Hepatic stellate cell (primary cell): ENCODE measurements at regions not wholly inside any gene's neighbourhood (a gene's known extent, or its start where the extent isn't known, plus 50 kb on each side); places are given as distances from the start of the nearest gene placed in this dataset.
A peak's percentile ranks its signal among the peaks of the same experiment; 100 is the strongest.

ENCODE experiments used
- DNase-seq: peaks from one replicate; pipeline ENCODE4 v3.0.0; 2011; ENCODE audit warnings: low spot score

DNA sequence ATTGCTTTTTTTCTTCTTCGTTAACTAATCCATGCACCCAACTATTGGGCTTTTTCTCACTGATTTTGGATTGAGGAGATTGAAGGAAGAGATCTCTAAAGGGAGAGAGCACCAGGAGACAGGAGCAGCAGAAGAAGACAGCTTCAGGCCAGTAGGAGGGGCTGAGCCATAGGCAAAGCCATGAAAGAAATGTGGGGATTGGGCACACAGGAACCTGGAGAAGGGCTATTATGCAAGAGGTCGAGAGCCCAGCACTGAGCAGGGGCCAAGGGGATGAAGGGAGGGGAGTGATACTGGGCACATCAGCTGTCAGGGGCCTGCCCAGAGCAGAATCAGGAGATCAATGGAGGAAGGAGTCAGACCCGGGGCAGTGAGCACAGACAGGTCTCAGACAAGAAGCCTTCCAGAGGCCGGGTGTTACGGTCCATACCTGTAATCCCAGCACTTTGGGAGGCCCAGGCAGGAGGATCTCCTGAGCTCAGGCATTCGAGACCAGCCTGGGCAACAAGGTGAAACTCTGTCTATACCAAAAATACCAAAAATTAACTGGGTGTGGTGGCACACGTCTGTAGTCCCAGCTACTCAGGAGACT is 140.9 kb downstream of the BCOR start:
- DNase-seq, result no peak

DNA sequence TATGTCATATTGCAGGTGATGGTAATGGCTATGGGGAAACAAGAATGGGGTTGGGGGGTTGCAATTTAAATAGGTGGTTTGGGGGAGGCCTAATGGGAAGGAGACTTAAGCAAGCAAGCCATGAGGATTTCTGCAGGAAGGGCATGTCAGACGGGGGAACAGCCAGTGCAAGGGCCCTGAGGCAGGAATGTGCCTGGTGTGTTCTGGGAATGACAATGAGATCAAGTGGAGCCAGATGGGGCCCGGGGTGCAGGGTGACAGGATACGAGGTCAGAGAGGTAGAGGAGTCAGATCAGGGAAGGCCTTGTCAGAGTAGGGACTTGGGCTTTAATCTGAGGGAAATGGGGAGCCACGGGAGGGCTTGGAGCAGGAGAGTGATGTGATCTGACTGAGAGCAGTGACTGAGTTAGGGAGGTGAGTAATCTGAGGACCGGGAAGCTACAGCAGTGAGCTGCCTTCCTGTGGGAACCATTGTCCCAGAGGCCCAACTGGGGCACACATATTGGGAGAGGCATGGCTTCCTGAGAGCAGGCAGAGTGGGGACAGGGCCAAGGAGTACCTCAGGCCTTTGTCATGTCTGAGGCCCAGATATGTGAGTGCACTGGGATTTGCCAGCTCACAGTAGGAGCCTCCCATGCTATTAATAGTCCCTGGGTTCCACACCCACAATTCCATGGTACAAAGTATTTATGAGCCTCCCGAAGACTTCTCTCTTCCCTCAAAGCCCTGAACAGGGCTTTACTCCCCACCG is 139.8 kb downstream of the BCOR start:
- DNase-seq, result peak; percentile 51

DNA sequence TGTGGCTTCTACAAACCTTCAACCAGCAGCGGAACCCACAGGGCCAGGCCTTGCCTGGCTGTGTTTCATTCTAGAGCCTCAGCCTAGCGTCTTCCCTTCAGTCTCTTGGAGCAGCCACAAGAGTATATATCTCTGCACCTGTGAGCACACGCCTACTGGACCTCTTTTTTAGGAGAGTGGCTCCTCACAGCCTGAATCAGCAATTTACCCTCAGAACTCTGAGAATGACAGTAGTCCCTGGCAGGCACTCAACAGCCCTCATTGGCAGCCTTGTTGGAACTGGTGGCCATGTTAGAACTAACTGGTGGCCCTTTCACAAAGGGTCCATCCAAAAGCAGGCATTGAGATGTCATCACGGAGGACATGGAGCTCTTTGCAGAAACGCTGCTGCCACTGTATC is 138.9 kb downstream of the BCOR start:
- DNase-seq, result no peak

GRCh38 chrX:39960219-39960618 is 137.5 kb downstream of the BCOR start:
- DNase-seq, result no peak

GRCh38 chrX:39961441-39961840 is 136.3 kb downstream of the BCOR start:
- DNase-seq, result no peak

DNA sequence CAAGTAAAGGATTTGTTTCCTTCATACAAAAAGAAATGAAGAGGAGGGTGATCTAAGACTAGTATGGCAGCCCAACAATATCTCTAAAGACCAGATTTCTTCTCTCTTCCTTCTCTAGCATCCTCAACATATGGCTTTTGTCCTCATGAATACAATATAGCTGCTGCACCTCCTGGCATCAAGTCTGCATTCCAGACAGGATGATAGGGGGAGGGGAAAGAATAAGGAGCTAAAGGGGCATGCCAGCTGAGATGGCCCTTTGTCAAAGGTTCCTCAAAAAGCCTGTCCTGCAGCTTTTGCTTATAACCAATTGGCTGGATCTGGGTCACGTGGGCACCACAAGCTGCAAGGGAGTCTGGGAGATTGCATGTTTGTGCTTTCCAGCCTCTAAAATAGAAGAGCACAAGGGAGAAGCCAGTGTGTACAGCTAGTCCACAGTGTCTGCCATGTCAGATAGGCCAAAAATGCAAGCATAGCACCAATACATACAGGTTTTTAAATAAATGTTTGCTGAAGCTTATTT is 132.6 kb downstream of the BCOR start:
- no peak for DNase-seq

GRCh38 chrX:39966176-39966575 is 131.6 kb downstream of the BCOR start:
- DNase-seq, result no peak

DNA sequence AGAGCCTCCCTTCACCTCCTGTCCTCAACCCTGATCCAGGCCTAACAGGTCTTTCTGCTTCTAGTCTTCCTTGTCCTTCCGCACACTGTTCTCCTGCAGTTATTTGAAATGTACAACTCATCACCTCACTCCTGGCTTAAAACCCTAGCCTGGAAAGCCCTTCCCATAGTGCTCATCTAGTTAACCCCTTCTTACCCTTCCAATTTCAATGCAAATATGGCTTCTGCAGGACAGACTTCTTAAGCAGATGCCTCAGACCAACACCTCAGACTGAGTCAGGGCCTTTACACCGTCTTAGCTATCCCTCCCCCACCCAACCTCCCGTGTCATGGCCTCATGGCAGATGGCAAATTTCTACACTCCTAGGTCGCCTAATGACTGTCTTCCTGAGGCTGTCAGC is 130.4 kb downstream of the BCOR start:
- DNase-seq, result no peak

DNA sequence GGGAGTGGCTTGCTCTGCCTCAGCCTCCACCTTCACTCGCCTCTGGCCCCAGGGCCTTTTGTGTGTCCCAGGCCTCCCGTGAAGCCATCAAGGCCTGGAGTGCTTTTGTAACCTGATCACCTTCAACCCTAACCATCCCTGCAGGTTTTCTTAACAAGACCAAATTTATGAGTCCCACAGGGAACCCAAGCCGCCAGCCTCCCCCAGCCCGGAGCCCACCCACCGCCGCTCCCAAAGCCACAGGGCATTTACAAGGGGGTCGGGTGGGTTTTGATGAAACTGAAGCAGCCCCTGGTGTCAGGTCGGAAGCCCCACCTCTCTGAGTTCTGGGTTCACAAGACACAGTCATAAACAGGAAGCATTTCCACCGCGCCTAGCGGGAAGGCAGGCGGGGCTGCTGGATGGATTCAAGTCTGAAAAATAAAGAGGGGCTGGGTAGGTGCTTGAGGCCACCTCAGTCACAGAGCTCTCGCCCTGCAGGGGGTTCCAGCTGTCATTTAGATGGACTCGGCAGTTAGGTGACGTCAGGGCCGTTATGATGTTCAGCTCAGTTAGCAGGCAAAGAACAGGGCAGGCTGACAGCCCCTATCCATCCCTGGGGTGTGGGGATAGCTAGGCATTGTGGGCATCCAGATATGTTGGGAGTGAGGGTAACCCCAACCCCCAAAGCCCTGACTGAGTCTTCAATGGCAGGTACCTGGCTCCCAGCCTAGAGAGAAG is 128.5 kb downstream of the BCOR start:
- DNase-seq, result no peak

GRCh38 chrX:39969819-39970504 is 127.8 kb downstream of the BCOR start:
- no peak for DNase-seq

GRCh38 chrX:39971760-39972159 is 126.0 kb downstream of the BCOR start:
- no peak for DNase-seq

DNA sequence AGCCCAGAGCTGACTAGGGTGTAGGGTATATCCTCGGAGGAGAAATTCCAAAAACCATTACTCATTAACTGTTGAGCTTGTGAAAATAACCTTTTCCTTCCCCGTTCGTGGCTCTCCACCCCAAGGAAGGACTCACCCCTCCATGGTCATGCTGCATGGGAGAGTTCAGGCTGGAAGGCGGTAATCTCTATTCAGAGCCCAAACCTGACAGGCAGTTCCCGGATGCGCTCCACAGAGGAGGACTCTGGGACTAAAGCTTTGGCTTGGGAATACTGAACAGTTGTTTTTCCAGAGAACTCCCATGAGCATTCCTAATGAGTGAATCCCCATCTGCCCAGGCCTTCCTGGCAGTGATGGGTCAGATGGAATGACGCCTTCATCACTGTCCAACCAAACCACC is 125.4 kb downstream of the BCOR start:
- DNase-seq, result peak; percentile 68

DNA sequence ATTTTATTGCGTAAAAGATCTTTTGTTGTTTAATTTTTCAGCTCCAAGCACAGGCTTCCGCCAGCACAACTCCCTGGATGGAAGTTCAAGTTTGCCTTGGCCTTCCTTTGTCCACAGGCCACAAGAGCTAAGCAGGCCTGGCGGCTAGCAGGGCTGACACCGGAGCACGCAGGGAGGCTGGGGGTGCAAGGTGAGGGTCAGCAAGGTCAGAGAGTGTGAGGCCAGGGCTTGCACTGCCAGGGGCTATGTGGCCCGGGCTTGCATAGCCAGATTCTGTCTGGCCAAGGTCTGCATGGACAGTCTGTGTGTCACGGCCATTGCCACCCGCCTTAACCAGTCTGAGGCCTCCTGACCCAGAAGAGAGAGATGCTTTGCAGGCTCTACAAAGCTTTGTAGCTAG is 123.9 kb downstream of the BCOR start:
- no peak for DNase-seq

DNA sequence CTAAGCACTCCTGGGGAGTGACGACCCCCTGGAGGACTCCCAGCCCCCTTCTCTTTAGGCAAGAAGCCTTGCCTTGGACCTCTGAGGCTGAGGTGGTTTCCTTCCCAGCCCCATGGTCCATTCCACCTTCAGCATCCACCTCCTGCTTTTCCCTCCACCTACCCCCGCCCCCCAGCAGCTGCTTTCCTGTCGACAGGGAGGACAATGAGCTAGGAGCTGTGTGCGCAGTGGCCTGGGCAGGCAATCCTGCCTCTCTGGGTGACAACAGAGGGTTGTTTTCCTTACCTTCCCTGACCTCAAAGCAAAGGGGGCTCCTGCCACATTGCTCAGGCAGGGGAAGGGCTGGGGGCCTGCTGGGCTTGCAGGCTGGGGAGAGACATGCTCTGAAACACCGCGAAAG is 123.5 kb downstream of the BCOR start:
- no peak for DNase-seq

- DNase-seq, result no peak
These were observed 122.4 kb downstream of the BCOR start for GRCh38 chrX:39975101-39975925.

- DNase-seq, result no peak
These were observed 115.8 kb downstream of the BCOR start for GRCh38 chrX:39981946-39982345.

- DNase-seq, result no peak
These were observed 114.8 kb downstream of the BCOR start for GRCh38 chrX:39982948-39983347.

- DNase-seq, result no peak
These were observed 114.0 kb downstream of the BCOR start for GRCh38 chrX:39983715-39984114.

DNA sequence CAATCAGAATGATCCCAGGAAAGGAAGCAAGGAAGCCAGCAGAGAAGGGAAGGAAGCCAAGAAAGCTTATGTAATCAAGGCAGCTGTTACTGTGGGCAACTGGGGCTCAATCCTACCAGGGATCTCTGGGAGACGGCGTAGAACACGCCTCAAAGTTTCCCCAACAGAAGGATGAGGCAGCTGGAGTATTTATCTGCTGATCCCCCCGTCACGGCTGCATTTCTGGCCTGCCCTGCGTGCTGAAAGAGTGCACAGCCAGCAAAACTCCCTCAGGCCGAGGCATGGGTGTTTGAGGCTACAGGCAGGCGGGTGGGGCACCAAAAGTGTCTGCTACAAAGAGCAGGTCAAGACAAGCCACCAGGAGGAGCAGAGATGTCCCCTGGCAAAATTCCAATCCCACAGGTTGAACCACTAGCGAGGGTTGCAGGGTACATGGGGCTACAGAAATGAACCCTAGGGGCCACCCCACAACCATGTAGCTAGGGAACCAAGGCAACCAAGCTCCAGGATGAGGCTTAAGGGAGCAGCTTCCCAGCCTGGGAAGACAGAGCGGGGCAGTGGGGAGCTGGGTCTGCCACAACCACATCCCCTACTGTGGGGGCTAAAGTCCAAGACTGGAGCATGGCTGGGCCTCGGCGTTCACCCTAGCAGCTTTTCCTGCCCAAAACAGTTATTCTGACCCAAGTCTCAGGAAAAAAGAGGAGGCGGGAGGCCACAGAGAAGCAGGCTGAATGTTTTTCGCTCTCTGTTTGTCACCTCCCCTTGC is 113.4 kb downstream of the BCOR start:
- no peak for DNase-seq

DNA sequence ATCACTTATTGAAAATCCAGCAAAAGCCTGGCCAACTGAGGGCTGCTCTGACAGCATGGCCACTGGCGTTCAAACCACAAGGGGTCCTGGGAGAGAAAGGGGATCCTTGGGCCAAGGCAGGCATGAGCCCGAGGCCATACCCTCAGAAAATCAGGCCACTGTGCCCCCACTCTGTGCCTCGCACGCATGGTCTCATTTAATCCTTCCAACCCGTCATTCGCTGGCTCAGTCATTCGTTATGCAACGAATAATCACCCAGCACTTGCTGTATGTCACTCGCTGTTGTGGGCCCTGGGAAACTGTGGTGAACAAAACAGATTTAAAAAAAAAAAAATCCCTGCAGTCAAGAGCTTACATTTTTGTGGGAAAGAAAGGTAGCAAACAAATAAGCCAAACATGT is 112.7 kb downstream of the BCOR start:
- no peak for DNase-seq

DNA sequence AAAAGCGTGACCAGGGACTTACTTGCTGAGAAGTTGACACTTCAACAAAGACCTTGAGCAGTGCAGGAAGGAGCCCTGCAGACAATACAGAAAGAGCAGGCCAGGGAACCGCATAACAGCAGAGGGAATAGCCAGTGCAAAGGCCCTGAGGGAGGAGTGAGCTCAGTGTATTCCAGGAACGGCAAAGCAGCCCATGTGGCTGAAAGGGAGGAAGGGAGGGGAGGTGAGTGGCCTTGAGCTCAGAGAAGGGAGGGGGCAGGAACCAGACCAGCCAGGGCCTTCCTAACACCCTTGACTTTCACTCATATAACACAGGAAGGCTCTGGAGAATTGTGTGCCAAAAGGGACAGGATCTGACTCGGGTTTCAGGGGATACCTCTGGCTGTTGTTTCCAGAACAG is 112.2 kb downstream of the BCOR start:
- DNase-seq, result no peak
